Trophoblast cell (in vitro differentiated cells and primary cell): ENCODE measurements at regions not wholly inside any gene's neighbourhood (a gene's known extent, or its start where the extent isn't known, plus 50 kb on each side); places are given as distances from the start of the nearest gene placed in this dataset.

Experiments used
- DNase-seq, 2 donors: peaks; one replicate each; pipeline ENCODE4 v3.0.0-alpha.2; 2016
- H2AFZ ChIP-seq: 2 replicates; pipeline ENCODE4 v1.6.1; 2013; ENCODE audit warnings: low read length, moderate library complexity, mild to moderate bottlenecking; ENCODE audit not compliant: insufficient read depth, poor library complexity
- H2AK5ac ChIP-seq: 2 replicates; pipeline ENCODE4 v1.6.1; 2013; ENCODE audit warnings: mild to moderate bottlenecking, low read length
- H2BK120ac ChIP-seq: 2 replicates; pipeline ENCODE4 v1.6.1; 2013; ENCODE audit warnings: low read length, mild to moderate bottlenecking, moderate library complexity; ENCODE audit not compliant: insufficient read depth, poor library complexity
- H2BK12ac ChIP-seq: 2 replicates; pipeline ENCODE4 v1.6.1; 2013; ENCODE audit warnings: mild to moderate bottlenecking, low read length, moderate library complexity
- H2BK5ac ChIP-seq: 2 replicates; pipeline ENCODE4 v1.6.1; 2013; ENCODE audit warnings: low read length, low read depth, moderate library complexity, mild to moderate bottlenecking; ENCODE audit not compliant: poor library complexity
- H3K14ac ChIP-seq: 2 replicates; pipeline ENCODE4 v1.6.1; 2013; ENCODE audit warnings: mild to moderate bottlenecking, low read length
- H3K18ac ChIP-seq: 2 replicates; pipeline ENCODE4 v1.6.1; 2013; ENCODE audit warnings: mild to moderate bottlenecking, low read length
- H3K23ac ChIP-seq: 2 replicates; pipeline ENCODE4 v1.6.1; 2013; ENCODE audit warnings: low read length
- H3K27ac ChIP-seq: 2 replicates; pipeline ENCODE4 v1.5.1; 2013; ENCODE audit warnings: low read depth, mild to moderate bottlenecking, inconsistent platforms, low read length, moderate library complexity
- H3K27me3 ChIP-seq: 2 replicates; pipeline ENCODE4 v1.6.1; 2013; ENCODE audit warnings: inconsistent platforms, mild to moderate bottlenecking, low read length, moderate library complexity; ENCODE audit not compliant: insufficient read depth
- H3K36me3 ChIP-seq, 2 experiments: 1 replicate in 1 of 2; 2 replicates in 1 of 2; pipeline ENCODE4 v1.6.1; 2013; ENCODE audit warnings: low read length in 2 of 2, mild to moderate bottlenecking in 2 of 2, moderate library complexity in 1 of 2; ENCODE audit not compliant: insufficient read depth in 2 of 2, control insufficient read depth in 1 of 2
- H3K4ac ChIP-seq: 2 replicates; pipeline ENCODE4 v1.6.1; 2013; ENCODE audit warnings: low read depth, mild to moderate bottlenecking, low read length, moderate library complexity
- H3K4me1 ChIP-seq, 2 experiments: 1 replicate in 1 of 2; 2 replicates in 1 of 2; pipeline ENCODE4 v1.6.1; 2013; ENCODE audit warnings: low read length in 2 of 2, mild to moderate bottlenecking in 2 of 2, moderate library complexity in 1 of 2; ENCODE audit not compliant: insufficient read depth in 2 of 2, control insufficient read depth in 1 of 2
- H3K4me2 ChIP-seq: 2 replicates; pipeline ENCODE4 v1.6.1; 2013; ENCODE audit warnings: inconsistent platforms, mild to moderate bottlenecking, low read length, moderate library complexity
- H3K4me3 ChIP-seq: 2 replicates; pipeline ENCODE4 v1.5.1; 2013; ENCODE audit warnings: mild to moderate bottlenecking, low read depth, low read length, inconsistent platforms
- H3K79me1 ChIP-seq: one replicate; pipeline ENCODE4 v1.6.1; 2013; ENCODE audit warnings: low read length
- H3K79me2 ChIP-seq: 2 replicates; pipeline ENCODE4 v1.6.1; 2013; ENCODE audit warnings: low read length, mild to moderate bottlenecking; ENCODE audit not compliant: control insufficient read depth, insufficient read depth, poor library complexity
- H3K9ac ChIP-seq: 2 replicates; pipeline ENCODE4 v1.6.1; 2013; ENCODE audit warnings: mild to moderate bottlenecking, low read length
- H3K9me3 ChIP-seq: 2 replicates; pipeline ENCODE4 v1.6.1; 2013; ENCODE audit warnings: low read depth, mild to moderate bottlenecking, control low read depth, inconsistent platforms, low read length; ENCODE audit not compliant: insufficient read depth
- H4K12ac ChIP-seq: 2 replicates; pipeline ENCODE4 v1.6.1; 2013; ENCODE audit warnings: low read depth, mild to moderate bottlenecking, low read length, moderate library complexity
- H4K8ac ChIP-seq: 2 replicates; pipeline ENCODE4 v1.6.1; 2013; ENCODE audit warnings: low read depth, mild to moderate bottlenecking, low read length, moderate library complexity
- H4K91ac ChIP-seq: one replicate; pipeline ENCODE4 v1.6.1; 2013; ENCODE audit warnings: low read depth, mild to moderate bottlenecking, low read length, moderate library complexity
- WGBS: extraction: QIAGEN DNeasy Blood & Tissue Kit; methylation state at CpG from one replicate; pipeline ENCODE4 v1.1.7; 2013; ENCODE audit warnings: missing lambda C conversion rate; ENCODE audit not compliant: insufficient read length, insufficient coverage; ENCODE audit errors: extremely low coverage; 5-methylcytosine and 5-hydroxymethylcytosine counted together

- Histone ChIP-seq H3K9ac (no peak overlapping the region), H2BK120ac (no peak overlapping the region), H3K4me3 (no peak overlapping the region), H3K14ac (no peak overlapping the region), H4K12ac (no peak overlapping the region), H2AFZ (no peak overlapping the region), H3K36me3 (no peaks in the 10 kb centered on the region), H3K9me3 (peaks cover 97% of the 10 kb centered on the region), H3K27ac (no peak overlapping the region), H3K79me2 (no peaks in the 10 kb centered on the region), H2BK5ac (no peak overlapping the region), H4K8ac (no peak overlapping the region), H3K23ac (no peak overlapping the region), H2AK5ac (no peak overlapping the region), H3K27me3 (no peaks in the 10 kb centered on the region), H4K91ac (no peak overlapping the region), H3K79me1 (no peaks in the 10 kb centered on the region), H3K4ac (no peak overlapping the region), H2BK12ac (no peak overlapping the region), H3K18ac (no peak overlapping the region), H3K4me2 (no peak overlapping the region), H3K4me1 (no peaks in the 10 kb centered on the region)
- DNase-seq: no peak
- no CpG with 5 or more reads among the region's 17 CpGs for WGBS
Observed at GRCh38 chr12:34291001-34291400, 268.7 kb downstream of the ALG10 start.

- DNase-seq: no peak
- Histone ChIP-seq H2AK5ac (no peak overlapping the region), H3K79me1 (no peaks in the 10 kb centered on the region), H3K9me3 (peaks cover 97% of the 10 kb centered on the region), H2BK12ac (no peak overlapping the region), H3K79me2 (no peaks in the 10 kb centered on the region), H4K12ac (no peak overlapping the region), H2BK5ac (no peak overlapping the region), H3K4ac (no peak overlapping the region), H4K91ac (no peak overlapping the region), H3K18ac (no peak overlapping the region), H2BK120ac (no peak overlapping the region), H3K27ac (no peak overlapping the region), H3K9ac (no peak overlapping the region), H3K23ac (no peak overlapping the region), H3K36me3 (no peaks in the 10 kb centered on the region), H2AFZ (no peak overlapping the region), H3K27me3 (no peaks in the 10 kb centered on the region), H3K4me1 (no peaks in the 10 kb centered on the region), H3K4me2 (no peak overlapping the region), H3K14ac (no peak overlapping the region), H3K4me3 (no peak overlapping the region), H4K8ac (no peak overlapping the region)
- no CpG with 5 or more reads among the region's 19 CpGs for WGBS
Observed at GRCh38 chr12:34291426-34291901, 269.2 kb downstream of the ALG10 start.

GRCh38 chr12:34292736-34293625 lies 270.7 kb downstream of the ALG10 start:
- Histone ChIP-seq H2AFZ (no peak overlapping the region), H2BK5ac (no peak overlapping the region), H4K91ac (no peak overlapping the region), H2AK5ac (no peak overlapping the region), H3K14ac (no peak overlapping the region), H3K27ac (no peak overlapping the region), H2BK12ac (no peak overlapping the region), H4K12ac (no peak overlapping the region), H3K4me1 (no peaks in the 10 kb centered on the region), H4K8ac (no peak overlapping the region), H3K79me1 (no peaks in the 10 kb centered on the region), H3K79me2 (no peaks in the 10 kb centered on the region), H3K36me3 (no peaks in the 10 kb centered on the region), H3K9me3 (peaks cover 98% of the 10 kb centered on the region), H3K23ac (no peak overlapping the region), H3K27me3 (no peaks in the 10 kb centered on the region), H2BK120ac (no peak overlapping the region), H3K9ac (no peak overlapping the region), H3K4ac (no peak overlapping the region), H3K4me3 (no peak overlapping the region), H3K4me2 (no peak overlapping the region), H3K18ac (no peak overlapping the region)
- no peak for DNase-seq
- no CpG with 5 or more reads among the region's 34 CpGs for WGBS

- Histone ChIP-seq H3K14ac (no peak overlapping the region), H3K18ac (no peak overlapping the region), H4K91ac (no peak overlapping the region), H3K9ac (no peak overlapping the region), H3K4me2 (no peak overlapping the region), H3K79me2 (no peaks in the 10 kb centered on the region), H2AFZ (no peak overlapping the region), H3K23ac (no peak overlapping the region), H4K12ac (no peak overlapping the region), H2BK5ac (no peak overlapping the region), H3K4ac (no peak overlapping the region), H2AK5ac (no peak overlapping the region), H3K79me1 (no peaks in the 10 kb centered on the region), H3K36me3 (no peaks in the 10 kb centered on the region), H4K8ac (no peak overlapping the region), H3K9me3 (peaks cover 98% of the 10 kb centered on the region), H3K4me3 (no peak overlapping the region), H3K27me3 (no peaks in the 10 kb centered on the region), H2BK120ac (no peak overlapping the region), H3K27ac (no peak overlapping the region), H2BK12ac (no peak overlapping the region), H3K4me1 (no peaks in the 10 kb centered on the region)
- WGBS: no CpG with 5 or more reads among the region's 13 CpGs
- no peak for DNase-seq
Observed at GRCh38 chr12:34294137-34294536, 271.8 kb downstream of the ALG10 start.
